SJSA1 (cell line): ENCODE measurements at regions not wholly inside any gene's neighbourhood (a gene's known extent, or its start where the extent isn't known, plus 50 kb on each side); places are given as distances from the start of the nearest gene placed in this dataset.

ENCODE experiments used
- DNase-seq, 2 experiments: peaks; one replicate each; pipeline ENCODE4 v3.0.0-alpha.2; 2015 to 2020; ENCODE audit warnings: low spot score in 2 of 2, low read depth in 1 of 2
- H3K27ac ChIP-seq: fragments of 250-450 bp; sonication (Bioruptor Pico); 2 replicates; pipeline ENCODE4 v1.5.1; 2020; ENCODE audit warnings: mild to moderate bottlenecking, moderate library complexity
- H3K27me3 ChIP-seq: fragments of 250-450 bp; sonication (Bioruptor Pico); replicated peaks from 2 replicates; pipeline ENCODE4 v1.5.1; 2020; ENCODE audit warnings: mild to moderate bottlenecking, moderate library complexity
- H3K36me3 ChIP-seq: fragments of 250-450 bp; sonication (Bioruptor Pico); 2 replicates; pipeline ENCODE4 v1.5.1; 2020; ENCODE audit warnings: mild to moderate bottlenecking
- H3K4me1 ChIP-seq: fragments of 250-450 bp; sonication (Bioruptor Pico); replicated peaks from 2 replicates; pipeline ENCODE4 v1.6.1; 2021; ENCODE audit warnings: mild to moderate bottlenecking
- H3K4me3 ChIP-seq: fragments of 250-450 bp; sonication (Bioruptor Pico); 2 replicates; pipeline ENCODE4 v1.5.1; 2020; ENCODE audit warnings: mild to moderate bottlenecking
- H3K9me3 ChIP-seq: fragments of 250-450 bp; sonication (Bioruptor Pico); replicated peaks from 2 replicates; pipeline ENCODE4 v1.5.1; 2020; ENCODE audit warnings: mild to moderate bottlenecking

DNA sequence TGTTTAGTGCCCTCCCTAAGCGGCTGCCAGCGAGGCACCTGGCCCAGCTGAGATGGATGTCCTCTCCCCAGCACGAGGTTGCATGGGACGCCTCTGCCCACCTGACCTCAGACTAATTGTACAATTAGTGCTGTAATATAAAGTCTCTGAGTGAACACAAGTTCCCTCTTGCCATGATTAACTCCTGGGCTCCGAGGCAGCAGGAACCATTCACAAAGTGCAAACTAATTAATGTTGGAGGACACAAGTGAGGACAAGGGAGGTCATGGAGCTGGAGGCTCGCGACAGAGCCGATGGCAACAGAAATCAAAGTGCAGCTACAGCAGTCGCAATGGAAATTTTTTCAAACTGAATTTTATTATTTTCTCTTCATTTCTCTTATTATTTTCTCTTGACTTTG is 156.6 kb upstream of the ADARB2 start:
- no peaks in the 10 kb centered on the region for H3K4me1 ChIP-seq
- H3K4me3 ChIP-seq: no peak overlapping the region
- H3K9me3 ChIP-seq: no peaks in the 10 kb centered on the region
- no peaks in the 10 kb centered on the region for H3K36me3 ChIP-seq
- DNase-seq: no peak
- H3K27ac ChIP-seq: no peak overlapping the region
- peaks cover 4% of the 10 kb centered on the region for H3K27me3 ChIP-seq

DNA sequence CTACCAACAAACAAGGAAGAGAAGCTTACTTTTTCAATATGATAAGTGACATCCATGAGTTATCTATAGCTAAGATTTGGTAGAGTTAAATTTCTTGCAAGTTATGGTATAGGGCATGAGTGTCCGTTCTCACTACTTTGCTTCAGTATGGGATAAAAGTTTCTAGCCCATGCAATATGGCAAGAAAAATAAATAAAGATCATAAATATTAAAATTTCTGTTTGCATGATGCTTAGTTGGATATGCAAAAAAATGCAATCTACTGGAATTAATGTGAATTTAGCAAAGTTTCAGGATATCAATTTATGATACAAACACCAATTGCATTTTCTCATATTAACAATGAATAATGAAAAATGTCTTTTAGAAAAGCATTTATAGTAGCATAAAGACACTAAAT is 148.7 kb upstream of the ADARB2 start:
- Histone ChIP-seq H3K27me3 (no peaks in the 10 kb centered on the region), H3K9me3 (no peaks in the 10 kb centered on the region), H3K4me1 (no peaks in the 10 kb centered on the region), H3K36me3 (no peaks in the 10 kb centered on the region), H3K4me3 (no peak overlapping the region), H3K27ac (no peak overlapping the region)
- no peak for DNase-seq

DNA sequence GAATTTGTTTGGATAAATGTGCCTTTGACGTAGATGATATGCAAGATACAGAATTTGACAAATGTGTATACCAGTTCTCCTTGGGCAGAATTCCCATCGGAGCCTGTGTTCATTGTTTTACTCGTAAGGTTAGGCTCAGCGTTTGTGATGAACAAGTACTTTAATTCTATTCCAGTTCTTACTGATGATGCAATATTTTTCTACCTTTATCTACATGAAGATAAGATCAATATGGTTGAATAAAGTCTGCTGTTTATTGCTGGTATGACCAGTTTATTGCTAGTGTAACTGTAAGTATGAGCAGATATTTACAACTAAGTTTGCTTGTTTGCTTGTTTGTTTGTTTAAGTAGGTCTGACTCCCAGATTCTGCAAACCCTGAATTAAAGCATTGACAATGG is 145.4 kb upstream of the ADARB2 start:
- no peak for DNase-seq
- H3K4me1 ChIP-seq: no peaks in the 10 kb centered on the region
- H3K4me3 ChIP-seq: no peak overlapping the region
- H3K27me3 ChIP-seq: no peaks in the 10 kb centered on the region
- H3K9me3 ChIP-seq: no peaks in the 10 kb centered on the region
- H3K36me3 ChIP-seq: no peaks in the 10 kb centered on the region
- H3K27ac ChIP-seq: no peak overlapping the region

DNA sequence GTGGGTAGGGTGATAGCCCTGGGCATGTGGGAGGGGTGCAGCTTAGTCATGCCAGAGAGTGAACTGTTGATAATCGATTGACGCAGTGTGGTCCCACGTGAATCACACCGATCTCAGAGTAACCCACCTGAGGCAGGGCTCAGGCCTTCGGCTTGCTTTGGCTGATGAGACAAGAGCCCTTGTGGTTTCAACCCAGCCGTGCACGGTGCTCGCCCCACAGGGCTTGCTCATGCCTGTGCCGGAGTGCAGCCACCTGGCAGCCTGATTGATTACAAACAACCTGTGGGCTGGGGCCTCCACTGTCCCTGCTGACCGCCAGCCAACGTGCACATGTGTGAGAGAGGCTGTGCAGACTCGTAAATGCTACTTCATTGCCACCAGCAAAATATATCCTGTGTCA is 144.9 kb upstream of the ADARB2 start:
- Histone ChIP-seq H3K36me3 (no peaks in the 10 kb centered on the region), H3K9me3 (no peaks in the 10 kb centered on the region), H3K4me3 (no peak overlapping the region), H3K27me3 (no peaks in the 10 kb centered on the region), H3K4me1 (no peaks in the 10 kb centered on the region), H3K27ac (no peak overlapping the region)
- DNase-seq: no peak

DNA sequence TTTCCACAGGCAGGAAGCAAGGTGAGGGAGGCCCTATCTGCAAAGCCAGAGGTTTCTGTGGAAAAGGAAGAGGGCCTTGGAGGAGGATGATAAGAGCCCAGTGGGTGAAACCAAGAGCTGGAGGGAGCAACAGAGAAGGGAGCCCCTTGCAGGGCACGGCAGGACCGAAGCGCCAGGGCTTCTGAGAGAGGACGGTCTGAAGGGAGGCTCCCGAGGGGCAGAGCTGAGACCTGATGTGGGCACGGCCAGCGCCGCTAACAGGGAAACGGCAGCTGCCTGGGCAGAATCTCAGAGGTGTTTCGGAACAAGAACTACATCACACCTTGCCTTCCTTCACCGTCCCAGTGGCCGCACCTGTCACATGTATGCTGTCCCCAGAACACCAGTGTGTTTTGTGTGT is 144.3 kb upstream of the ADARB2 start:
- no peaks in the 10 kb centered on the region for H3K9me3 ChIP-seq
- no peaks in the 10 kb centered on the region for H3K36me3 ChIP-seq
- H3K4me3 ChIP-seq: no peak overlapping the region
- H3K4me1 ChIP-seq: no peaks in the 10 kb centered on the region
- no peak for DNase-seq
- no peak overlapping the region for H3K27ac ChIP-seq
- H3K27me3 ChIP-seq: no peaks in the 10 kb centered on the region

GRCh38 chr10:1874533-1874932 is 137.2 kb upstream of the ADARB2 start:
- Histone ChIP-seq H3K36me3 (no peaks in the 10 kb centered on the region), H3K9me3 (no peaks in the 10 kb centered on the region), H3K27ac (no peak overlapping the region), H3K4me3 (no peak overlapping the region), H3K4me1 (no peaks in the 10 kb centered on the region), H3K27me3 (0 out of 2 replicates have a peak, but pooled peaks cover 9% of the 10 kb centered on the region)
- no peak for DNase-seq

GRCh38 chr10:1873661-1874315 is 136.5 kb upstream of the ADARB2 start:
- no peak overlapping the region for H3K27ac ChIP-seq
- H3K4me3 ChIP-seq: no peak overlapping the region
- H3K36me3 ChIP-seq: no peaks in the 10 kb centered on the region
- no peaks in the 10 kb centered on the region for H3K9me3 ChIP-seq
- no peak for DNase-seq
- 0 out of 2 replicates have a peak, but pooled peaks cover 9% of the 10 kb centered on the region for H3K27me3 ChIP-seq
- no peaks in the 10 kb centered on the region for H3K4me1 ChIP-seq

DNA sequence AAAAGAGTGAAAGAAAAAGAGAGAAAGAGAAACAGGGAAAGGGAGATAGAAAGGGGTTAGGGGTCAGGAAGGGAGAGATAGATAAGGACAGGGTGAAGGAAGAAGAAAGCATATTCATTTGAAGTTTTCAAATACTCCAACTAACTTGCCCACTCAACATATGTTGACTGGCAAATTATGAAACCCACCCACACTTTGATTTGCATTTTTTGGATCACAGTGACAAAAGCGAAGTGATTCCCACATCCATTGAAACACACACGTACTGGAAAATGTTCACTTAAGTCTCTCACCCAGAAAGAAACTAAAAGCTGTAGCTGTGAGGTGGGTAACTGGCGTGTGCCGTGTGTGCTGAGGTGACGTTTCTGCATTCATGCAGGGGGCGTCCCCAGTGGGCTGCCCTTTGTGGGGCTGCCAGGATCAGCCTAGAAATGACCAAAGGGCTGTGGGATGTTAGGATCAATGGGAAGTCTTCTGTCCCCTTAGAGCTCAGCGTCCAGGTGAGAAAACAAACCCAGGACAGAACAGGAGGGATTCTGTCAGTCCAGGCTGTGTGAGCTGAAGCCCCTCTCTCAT is 134.9 kb upstream of the ADARB2 start:
- H3K4me3 ChIP-seq: no peak overlapping the region

DNA sequence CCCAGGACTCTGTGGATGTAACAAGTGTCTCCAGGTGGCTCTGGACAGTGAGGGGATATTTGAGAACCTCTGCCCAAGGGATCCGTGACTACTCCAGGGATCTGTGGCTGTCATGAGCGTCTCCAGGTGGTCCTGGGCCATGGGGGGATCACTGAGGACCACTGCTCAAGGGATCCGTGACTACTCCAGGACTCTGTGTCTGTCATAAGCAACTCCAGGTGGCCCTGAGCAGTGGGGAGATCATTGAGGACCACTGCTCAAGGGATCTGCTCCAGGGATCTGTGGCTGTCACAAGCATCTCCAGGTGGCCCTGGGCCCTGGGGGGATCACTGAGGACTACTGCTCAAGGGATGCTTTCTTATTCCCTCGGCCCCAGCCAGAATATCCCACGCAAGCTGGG is 133.2 kb upstream of the ADARB2 start:
- Histone ChIP-seq H3K27me3 (0 out of 2 replicates have a peak, but pooled peaks cover 6% of the 10 kb centered on the region), H3K4me3 (no peak overlapping the region)
- no peak for DNase-seq

More for the DNA sequence above, 134.9 kb upstream of the ADARB2 start:
- no peak for DNase-seq
- Histone ChIP-seq H3K4me1 (no peaks in the 10 kb centered on the region), H3K9me3 (no peaks in the 10 kb centered on the region), H3K27ac (no peak overlapping the region), H3K27me3 (0 out of 2 replicates have a peak, but pooled peaks cover 9% of the 10 kb centered on the region), H3K36me3 (no peaks in the 10 kb centered on the region)

GRCh38 chr10:1869861-1870260 is 132.5 kb upstream of the ADARB2 start:
- no peaks in the 10 kb centered on the region; the same call in 1 of the 2 replicates for H3K27me3 ChIP-seq
- no peak overlapping the region for H3K27ac ChIP-seq
- no peaks in the 10 kb centered on the region for H3K4me1 ChIP-seq
- H3K36me3 ChIP-seq: no peaks in the 10 kb centered on the region
- no peaks in the 10 kb centered on the region for H3K9me3 ChIP-seq
- DNase-seq: no peak
- no peak overlapping the region for H3K4me3 ChIP-seq

More for the DNA sequence above, 133.2 kb upstream of the ADARB2 start:
- no peaks in the 10 kb centered on the region for H3K9me3 ChIP-seq
- H3K27ac ChIP-seq: no peak overlapping the region
- no peaks in the 10 kb centered on the region for H3K36me3 ChIP-seq
- H3K4me1 ChIP-seq: no peaks in the 10 kb centered on the region

GRCh38 chr10:1860351-1860750 is 123.0 kb upstream of the ADARB2 start:
- Histone ChIP-seq H3K36me3 (no peaks in the 10 kb centered on the region), H3K4me1 (no peaks in the 10 kb centered on the region), H3K27ac (no peak overlapping the region), H3K4me3 (no peak overlapping the region), H3K9me3 (peaks cover 4% of the 10 kb centered on the region; the same call in 1 of the 2 replicates), H3K27me3 (no peaks in the 10 kb centered on the region; the same call in none of the 2 replicates)
- no peak for DNase-seq

GRCh38 chr10:1858547-1858946 is 121.2 kb upstream of the ADARB2 start:
- Histone ChIP-seq H3K36me3 (no peaks in the 10 kb centered on the region), H3K4me3 (no peak overlapping the region), H3K27ac (no peak overlapping the region)

GRCh38 chr10:1858048-1858447 is 120.7 kb upstream of the ADARB2 start:
- Histone ChIP-seq H3K27ac (no peak overlapping the region), H3K4me3 (no peak overlapping the region), H3K4me1 (no peaks in the 10 kb centered on the region), H3K9me3 (no peaks in the 10 kb centered on the region), H3K36me3 (no peaks in the 10 kb centered on the region), H3K27me3 (peaks cover 5% of the 10 kb centered on the region; the same call in 1 of the 2 replicates)
- no peak for DNase-seq

More at GRCh38 chr10:1858547-1858946, 121.2 kb upstream of the ADARB2 start:
- Histone ChIP-seq H3K27me3 (peaks cover 5% of the 10 kb centered on the region; the same call in 1 of the 2 replicates), H3K4me1 (no peaks in the 10 kb centered on the region), H3K9me3 (no peaks in the 10 kb centered on the region; the same call in 1 of the 2 replicates)
- no peak for DNase-seq

GRCh38 chr10:1855911-1856310 is 118.6 kb upstream of the ADARB2 start:
- peaks cover 5% of the 10 kb centered on the region; the same call in 1 of the 2 replicates for H3K27me3 ChIP-seq
- H3K36me3 ChIP-seq: no peaks in the 10 kb centered on the region
- no peak overlapping the region for H3K4me3 ChIP-seq
- no peak for DNase-seq
- no peaks in the 10 kb centered on the region for H3K9me3 ChIP-seq
- H3K4me1 ChIP-seq: no peaks in the 10 kb centered on the region
- no peak overlapping the region for H3K27ac ChIP-seq
